SK-N-MC (cell line): ENCODE measurements at regions not wholly inside any gene's neighbourhood (a gene's known extent, or its start where the extent isn't known, plus 50 kb on each side); places are given as distances from the start of the nearest gene placed in this dataset.

ENCODE experiments used
- EZH2 ChIP-seq: fragments of 200-600 bp; sonication (generic); IDR thresholded peaks from one replicate; pipeline ENCODE4 v1.6.1; 2017; ENCODE audit warnings: antibody characterized with exemption
- POLR2AphosphoS5 ChIP-seq: IDR thresholded peaks from 2 replicates; pipeline ENCODE4 v1.6.1; 2012; ENCODE audit warnings: mild to moderate bottlenecking, low read depth, low read length, borderline replicate concordance

GRCh38 chr10:46175831-46176230 is 111.0 kb upstream of the ANTXRL start:
- TF ChIP-seq EZH2 = no peak
- no peak for TF ChIP-seq POLR2AphosphoS5
